ENCODE measurements at regions not wholly inside any gene's neighbourhood (a gene's known extent, or its start where the extent isn't known, plus 50 kb on each side); places are given as distances from the start of the nearest gene placed in this dataset.

DNA sequence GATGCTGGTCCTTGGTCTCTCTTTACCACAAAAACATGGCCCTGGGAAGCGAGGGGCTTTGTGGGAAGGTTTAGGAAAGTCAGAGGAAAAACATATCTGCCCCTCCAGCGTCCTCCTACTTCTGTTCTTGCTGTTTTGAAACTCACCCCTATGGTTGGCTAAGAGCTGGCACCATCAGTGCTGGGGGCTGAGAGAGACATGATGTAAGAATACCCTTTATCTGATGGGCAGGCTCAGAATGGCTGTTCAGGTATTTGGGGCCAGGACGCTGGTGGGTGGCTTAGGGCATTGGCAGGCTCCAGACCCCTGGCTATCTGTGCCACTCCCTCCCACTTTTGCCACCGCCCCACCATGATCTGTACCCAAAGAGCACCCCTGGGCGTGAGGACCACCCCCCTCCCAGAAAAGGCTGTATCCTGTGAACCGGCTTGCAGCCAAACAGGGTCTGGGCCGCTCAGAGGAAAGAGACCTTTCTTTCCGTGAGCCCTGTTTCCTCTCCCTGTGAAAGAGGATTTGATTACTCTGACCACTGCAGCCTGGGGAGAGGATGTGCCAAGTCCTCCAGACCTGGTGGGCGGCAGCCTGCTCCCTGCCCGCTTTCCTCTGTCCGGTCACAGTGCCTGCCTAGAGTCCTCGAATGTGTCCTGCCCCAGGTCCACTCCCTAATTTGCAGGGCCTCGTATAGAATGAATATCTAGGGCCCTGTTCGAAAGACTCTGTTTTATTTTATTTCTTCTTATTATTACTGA, 61.3 kb upstream of the SLC6A6 start:
- H3K27ac ChIP-seq (ENCODE audit: low read depth, low read length): no peak overlapping the region
- H3K36me3 ChIP-seq (ENCODE audit: control insufficient read depth, insufficient read depth, low read length): no peaks in the 10 kb centered on the region
- H3K4me1 ChIP-seq (ENCODE audit: control insufficient read depth, insufficient read depth, low read length): peaks cover 25% of the 10 kb centered on the region
- H3K27me3 ChIP-seq (ENCODE audit: control insufficient read depth, insufficient read depth, low read length): peaks cover 10% of the 10 kb centered on the region; the same call in 1 of the 2 replicates
- no peaks in the 10 kb centered on the region for H3K9me3 ChIP-seq (ENCODE audit: control insufficient read depth, insufficient read depth, low read depth, low read length)
- H3K9ac ChIP-seq (ENCODE audit: low read length): no peak overlapping the region
- no peak overlapping the region for H3K4me3 ChIP-seq (ENCODE audit: low read depth, low read length)

DNA sequence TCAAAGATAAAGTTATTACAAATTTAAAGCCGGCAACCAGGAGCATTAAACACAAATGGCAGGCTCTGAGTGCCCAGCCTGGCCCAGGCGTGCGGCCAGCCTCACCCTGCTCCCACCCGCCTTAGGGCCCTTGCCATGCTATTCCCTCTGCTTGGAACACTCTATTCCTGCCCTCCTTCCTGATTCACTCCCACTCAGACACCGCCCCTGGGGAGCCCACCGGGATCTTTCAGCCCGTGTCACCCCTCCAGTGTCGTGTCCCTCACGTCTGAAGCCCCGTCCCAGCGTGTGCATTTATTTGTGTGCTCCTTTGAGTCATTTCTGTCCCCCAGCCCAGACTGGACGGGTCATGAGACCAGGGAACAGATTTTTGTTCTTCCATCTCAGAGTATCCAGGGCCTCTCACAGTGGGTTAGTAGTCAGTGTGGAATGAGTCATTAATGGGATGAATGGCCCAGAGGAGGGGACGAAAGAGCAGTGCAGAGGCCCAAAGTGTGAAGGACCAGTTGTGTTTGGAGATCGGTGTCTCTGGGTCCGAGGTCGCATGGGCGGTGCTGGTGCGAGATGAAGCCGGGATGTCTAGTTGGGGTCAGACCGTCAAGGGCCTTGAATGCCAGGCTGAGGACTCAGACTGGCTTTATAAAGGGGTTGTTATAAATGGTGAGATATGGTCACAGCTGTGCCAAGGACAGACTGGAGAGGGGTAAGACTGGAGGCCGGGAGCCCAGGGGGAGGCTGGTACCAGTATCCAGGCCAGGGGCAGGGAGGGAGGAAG, 58.9 kb upstream of the SLC6A6 start:
- Histone ChIP-seq H3K4me3 (ENCODE audit: low read depth, low read length) (no peak overlapping the region), H3K9me3 (ENCODE audit: control insufficient read depth, insufficient read depth, low read depth, low read length) (no peaks in the 10 kb centered on the region), H3K27me3 (ENCODE audit: control insufficient read depth, insufficient read depth, low read length) (peaks cover 11% of the 10 kb centered on the region; the same call in 1 of the 2 replicates), H3K36me3 (ENCODE audit: control insufficient read depth, insufficient read depth, low read length) (no peaks in the 10 kb centered on the region), H3K27ac (ENCODE audit: low read depth, low read length) (no peak overlapping the region), H3K4me1 (ENCODE audit: control insufficient read depth, insufficient read depth, low read length) (peaks cover 27% of the 10 kb centered on the region), H3K9ac (ENCODE audit: low read length) (no peak overlapping the region)

DNA sequence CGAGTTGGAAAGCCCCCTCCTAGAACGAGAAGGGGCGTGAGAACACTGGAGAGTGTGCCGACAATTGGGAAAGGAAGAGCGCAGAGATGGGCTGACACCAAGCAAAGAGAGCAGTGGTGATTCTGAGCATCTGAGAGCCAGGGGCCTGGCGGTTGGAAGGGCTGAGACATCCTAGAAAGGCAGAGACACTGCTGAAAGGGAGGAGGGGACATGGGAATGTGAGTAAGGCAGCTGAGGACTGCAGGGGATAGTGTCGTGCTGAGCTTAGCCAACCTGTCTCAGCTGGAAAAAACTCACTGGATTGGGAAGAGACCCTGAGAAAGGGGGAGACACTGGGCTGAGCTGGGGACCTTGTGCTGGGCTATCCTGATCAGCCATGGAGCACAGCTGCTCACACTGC, 58.1 kb upstream of the SLC6A6 start:
- Histone ChIP-seq H3K4me3 (ENCODE audit: low read depth, low read length) (no peak overlapping the region), H3K27me3 (ENCODE audit: control insufficient read depth, insufficient read depth, low read length) (peaks cover 11% of the 10 kb centered on the region; the same call in 1 of the 2 replicates), H3K27ac (ENCODE audit: low read depth, low read length) (no peak overlapping the region), H3K9ac (ENCODE audit: low read length) (no peak overlapping the region), H3K4me1 (ENCODE audit: control insufficient read depth, insufficient read depth, low read length) (peaks cover 30% of the 10 kb centered on the region), H3K36me3 (ENCODE audit: control insufficient read depth, insufficient read depth, low read length) (no peaks in the 10 kb centered on the region), H3K9me3 (ENCODE audit: control insufficient read depth, insufficient read depth, low read depth, low read length) (no peaks in the 10 kb centered on the region)

DNA sequence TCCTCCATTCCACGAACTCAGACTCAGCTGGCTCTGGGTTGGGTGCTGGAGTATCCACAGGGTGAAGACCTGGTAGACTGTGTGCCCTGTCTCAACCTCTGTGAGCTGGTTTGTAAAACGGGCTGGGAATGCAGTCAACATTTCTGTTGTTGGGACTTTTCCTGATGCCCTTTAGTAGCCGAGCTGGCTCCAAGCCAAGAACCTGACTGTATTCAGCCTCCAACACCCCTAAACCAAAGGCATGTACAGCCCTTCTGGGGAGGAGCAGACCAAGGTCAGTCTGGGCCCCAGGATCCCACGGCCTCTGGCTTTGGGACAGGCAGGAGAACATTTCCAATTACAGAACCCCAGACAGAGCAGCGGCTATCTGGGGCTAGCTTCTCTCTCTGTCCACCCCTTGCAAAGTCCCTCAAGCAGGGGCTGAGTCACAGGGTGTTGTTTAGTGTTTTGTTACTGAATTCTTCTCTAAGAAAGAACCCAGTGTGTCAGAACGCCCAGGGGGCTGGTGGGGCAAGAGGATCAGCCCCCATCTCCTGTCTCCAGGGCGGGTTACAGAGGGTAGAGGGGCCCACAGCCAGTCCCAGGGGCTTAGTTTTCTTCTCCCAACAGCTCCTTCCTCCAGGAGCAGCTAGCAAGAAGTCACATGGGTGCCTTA, 56.8 kb upstream of the SLC6A6 start:
- peaks cover 11% of the 10 kb centered on the region; the same call in 1 of the 2 replicates for H3K27me3 ChIP-seq (ENCODE audit: control insufficient read depth, insufficient read depth, low read length)
- peaks cover 31% of the 10 kb centered on the region for H3K4me1 ChIP-seq (ENCODE audit: control insufficient read depth, insufficient read depth, low read length)
- H3K9me3 ChIP-seq (ENCODE audit: control insufficient read depth, insufficient read depth, low read depth, low read length): no peaks in the 10 kb centered on the region
- no peak overlapping the region for H3K27ac ChIP-seq (ENCODE audit: low read depth, low read length)
- no peak overlapping the region for H3K4me3 ChIP-seq (ENCODE audit: low read depth, low read length)
- H3K9ac ChIP-seq (ENCODE audit: low read length): no peak overlapping the region
- H3K36me3 ChIP-seq (ENCODE audit: control insufficient read depth, insufficient read depth, low read length): no peaks in the 10 kb centered on the region

DNA sequence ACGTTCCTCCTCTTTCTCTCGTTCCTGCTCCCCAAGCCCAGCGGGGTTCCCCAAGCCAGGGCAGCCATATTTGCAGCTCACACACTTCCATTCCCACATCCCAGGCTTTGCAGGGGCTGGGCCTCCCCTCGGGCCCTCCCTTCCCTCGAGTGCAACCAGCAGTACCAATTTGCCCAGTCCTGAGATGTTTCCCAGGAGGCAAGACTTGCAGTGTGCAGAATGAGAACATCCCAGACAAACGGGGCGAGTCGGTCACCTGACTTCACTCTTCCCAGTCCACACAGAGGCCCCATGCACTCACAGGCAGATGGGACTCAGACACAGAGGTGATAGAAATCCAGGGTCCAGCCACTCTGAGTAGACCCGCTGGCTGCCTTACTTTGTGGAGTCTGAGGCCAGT, 56.2 kb upstream of the SLC6A6 start:
- Histone ChIP-seq H3K36me3 (ENCODE audit: control insufficient read depth, insufficient read depth, low read length) (no peaks in the 10 kb centered on the region), H3K27me3 (ENCODE audit: control insufficient read depth, insufficient read depth, low read length) (peaks cover 11% of the 10 kb centered on the region; the same call in 1 of the 2 replicates), H3K27ac (ENCODE audit: low read depth, low read length) (no peak overlapping the region)

DNA sequence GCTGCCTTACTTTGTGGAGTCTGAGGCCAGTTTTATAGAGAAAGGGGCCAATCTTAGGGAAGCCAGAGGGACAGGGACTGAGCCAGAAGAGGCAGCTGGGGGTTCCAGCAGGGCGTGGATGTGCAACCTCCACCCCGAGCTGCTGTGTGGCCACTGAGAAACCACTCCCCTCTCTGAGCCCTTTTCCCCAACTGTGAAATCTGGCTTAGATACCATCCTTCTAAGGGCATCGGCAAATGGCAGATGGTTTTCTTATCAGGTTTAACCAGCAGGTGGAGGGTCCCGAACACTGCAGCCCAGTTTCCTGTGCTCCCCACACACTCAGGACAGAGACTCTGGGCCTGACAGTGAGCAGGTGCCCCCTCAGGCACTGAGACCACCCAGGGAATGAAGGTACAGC, 55.8 kb upstream of the SLC6A6 start:
- Histone ChIP-seq H3K4me3 (ENCODE audit: low read depth, low read length) (no peak overlapping the region), H3K4me1 (ENCODE audit: control insufficient read depth, insufficient read depth, low read length) (peaks cover 31% of the 10 kb centered on the region), H3K27me3 (ENCODE audit: control insufficient read depth, insufficient read depth, low read length) (peaks cover 11% of the 10 kb centered on the region; the same call in 1 of the 2 replicates), H3K27ac (ENCODE audit: low read depth, low read length) (no peak overlapping the region), H3K9ac (ENCODE audit: low read length) (no peak overlapping the region), H3K36me3 (ENCODE audit: control insufficient read depth, insufficient read depth, low read length) (no peaks in the 10 kb centered on the region), H3K9me3 (ENCODE audit: control insufficient read depth, insufficient read depth, low read depth, low read length) (no peaks in the 10 kb centered on the region)

More for the DNA sequence above, 56.2 kb upstream of the SLC6A6 start:
- Histone ChIP-seq H3K4me1 (ENCODE audit: control insufficient read depth, insufficient read depth, low read length) (peaks cover 31% of the 10 kb centered on the region), H3K9ac (ENCODE audit: low read length) (no peak overlapping the region), H3K4me3 (ENCODE audit: low read depth, low read length) (no peak overlapping the region), H3K9me3 (ENCODE audit: control insufficient read depth, insufficient read depth, low read depth, low read length) (no peaks in the 10 kb centered on the region)

DNA sequence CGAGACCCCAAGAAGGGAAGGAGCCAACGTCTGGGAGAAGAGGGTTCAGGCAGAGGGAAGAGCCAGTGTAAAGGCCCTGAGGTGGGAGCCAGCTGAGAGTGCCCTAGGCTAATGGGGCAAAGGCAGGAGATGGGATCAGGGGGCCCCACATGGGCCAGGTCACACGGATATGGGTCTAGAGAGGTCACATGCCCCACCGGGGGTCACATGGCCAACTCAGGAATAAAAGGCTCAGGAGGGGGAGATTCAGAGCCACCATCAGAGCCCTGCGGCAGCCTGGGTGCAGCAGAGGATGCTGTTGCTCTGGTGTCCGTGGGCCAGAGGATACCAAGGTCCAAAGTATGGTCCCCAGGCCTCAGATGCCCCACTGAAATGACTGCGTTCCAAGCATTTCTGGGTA, 55.3 kb upstream of the SLC6A6 start:
- Histone ChIP-seq H3K27me3 (ENCODE audit: control insufficient read depth, insufficient read depth, low read length) (peaks cover 11% of the 10 kb centered on the region; the same call in 1 of the 2 replicates), H3K36me3 (ENCODE audit: control insufficient read depth, insufficient read depth, low read length) (no peaks in the 10 kb centered on the region), H3K4me1 (ENCODE audit: control insufficient read depth, insufficient read depth, low read length) (peaks cover 31% of the 10 kb centered on the region), H3K27ac (ENCODE audit: low read depth, low read length) (no peak overlapping the region), H3K4me3 (ENCODE audit: low read depth, low read length) (no peak overlapping the region), H3K9ac (ENCODE audit: low read length) (no peak overlapping the region), H3K9me3 (ENCODE audit: control insufficient read depth, insufficient read depth, low read depth, low read length) (no peaks in the 10 kb centered on the region)

DNA sequence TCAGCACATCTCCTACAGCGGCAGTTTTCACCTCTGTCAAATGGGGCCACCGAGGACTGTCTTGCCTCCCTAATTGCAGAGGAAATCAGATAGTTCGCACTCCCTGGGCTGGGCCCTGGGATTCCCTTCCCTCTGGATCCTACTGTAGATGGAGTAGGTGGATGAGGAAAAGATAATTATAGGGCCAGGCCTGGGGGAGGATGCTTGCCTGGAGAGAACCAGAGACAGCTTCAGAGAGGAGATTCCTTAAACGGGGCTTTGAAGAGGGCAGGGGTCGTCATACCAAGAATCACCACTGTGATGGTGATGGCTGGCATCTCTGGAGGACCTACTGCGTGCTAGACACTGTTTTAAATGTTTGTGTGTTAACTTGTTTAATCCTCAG, 50.8 kb upstream of the SLC6A6 start:
- Histone ChIP-seq H3K27ac (ENCODE audit: low read depth, low read length) (no peak overlapping the region), H3K36me3 (ENCODE audit: control insufficient read depth, insufficient read depth, low read length) (no peaks in the 10 kb centered on the region), H3K27me3 (ENCODE audit: control insufficient read depth, insufficient read depth, low read length) (no peaks in the 10 kb centered on the region), H3K9me3 (ENCODE audit: control insufficient read depth, insufficient read depth, low read depth, low read length) (no peaks in the 10 kb centered on the region), H3K4me1 (ENCODE audit: control insufficient read depth, insufficient read depth, low read length) (peaks cover 19% of the 10 kb centered on the region), H3K4me3 (ENCODE audit: low read depth, low read length) (no peak overlapping the region), H3K9ac (ENCODE audit: low read length) (no peak overlapping the region)

DNA sequence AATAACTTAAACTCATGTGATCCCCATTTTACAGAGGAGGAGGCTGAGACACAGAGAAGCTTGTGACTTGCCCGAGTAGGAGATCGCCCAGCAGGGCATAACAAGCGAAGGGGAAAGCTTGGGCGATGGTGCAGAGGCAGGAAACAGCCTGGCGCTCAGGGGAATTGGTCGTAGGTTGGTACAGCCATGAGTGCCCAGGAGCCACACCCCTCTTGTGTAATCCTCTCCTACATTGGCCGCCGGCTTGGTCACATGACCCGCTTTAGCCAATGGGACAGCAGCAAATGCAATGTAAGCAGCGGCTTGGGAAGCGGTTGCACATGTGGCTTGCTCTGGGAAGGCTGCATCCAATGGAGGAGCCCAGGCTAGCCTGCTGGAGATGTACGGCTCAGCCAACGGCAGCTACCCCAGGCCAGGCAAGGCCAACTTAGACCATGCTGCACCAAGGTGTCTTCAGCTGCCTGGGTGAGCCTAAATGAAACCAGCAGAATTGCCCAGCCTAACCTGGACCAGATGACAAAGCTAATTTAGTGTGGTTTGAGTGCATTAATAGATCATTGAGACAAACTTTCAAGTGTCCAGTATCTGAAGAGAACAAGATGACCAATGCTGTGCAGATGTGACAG, 50.3 kb upstream of the SLC6A6 start:
- Histone ChIP-seq H3K27ac (ENCODE audit: low read depth, low read length) (no peak overlapping the region), H3K9me3 (ENCODE audit: control insufficient read depth, insufficient read depth, low read depth, low read length) (no peaks in the 10 kb centered on the region), H3K4me1 (ENCODE audit: control insufficient read depth, insufficient read depth, low read length) (peaks cover 19% of the 10 kb centered on the region), H3K27me3 (ENCODE audit: control insufficient read depth, insufficient read depth, low read length) (no peaks in the 10 kb centered on the region), H3K9ac (ENCODE audit: low read length) (no peak overlapping the region), H3K36me3 (ENCODE audit: control insufficient read depth, insufficient read depth, low read length) (no peaks in the 10 kb centered on the region), H3K4me3 (ENCODE audit: low read depth, low read length) (no peak overlapping the region)
